ENCODE measurements at regions not wholly inside any gene's neighbourhood (a gene's known extent, or its start where the extent isn't known, plus 50 kb on each side); places are given as distances from the start of the nearest gene placed in this dataset.

DNA sequence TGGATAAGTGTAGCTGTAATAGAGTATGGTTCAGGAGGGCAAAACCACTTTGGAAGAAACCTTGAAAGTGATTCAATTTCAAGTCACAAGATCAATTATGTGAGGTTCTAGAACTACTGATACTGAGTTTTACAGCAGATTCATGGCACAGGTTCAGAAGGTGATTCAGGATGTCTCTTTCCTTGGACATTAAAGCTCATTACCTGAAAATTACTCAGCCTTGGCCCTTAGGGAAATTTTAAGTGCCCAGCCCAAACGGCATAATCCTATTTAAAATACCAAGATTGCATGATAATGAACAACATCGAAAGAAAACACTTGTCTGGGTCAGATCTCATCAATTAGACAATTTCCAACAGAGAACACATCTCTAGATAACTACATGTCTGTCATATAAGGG, 70.2 kb upstream of the SLC38A2 start:
- TF ChIP-seq JUN (IDR thresholded peaks at IDR 0.05): no peak
- no peak for TF ChIP-seq MAFK (IDR thresholded peaks at IDR 0.05; ENCODE audit: partially characterized antibody)
- no peak for TF ChIP-seq SREBF2 (IDR thresholded peaks at IDR 0.05)

All from A549 (cell line).